H9 (cell line): ENCODE measurements at regions not wholly inside any gene's neighbourhood (a gene's known extent, or its start where the extent isn't known, plus 50 kb on each side); places are given as distances from the start of the nearest gene placed in this dataset.

ENCODE experiments used
- DNase-seq: peaks from one replicate; pipeline ENCODE4 v3.0.0-alpha.2; 2017
- H2AFZ ChIP-seq: one replicate; pipeline ENCODE4 v1.6.1; 2013; ENCODE audit warnings: mild to moderate bottlenecking, low read length, control low read depth, moderate library complexity
- H2AK5ac ChIP-seq: 2 replicates; pipeline ENCODE4 v1.6.1; 2013; ENCODE audit warnings: low read length, control low read depth, mixed read lengths; ENCODE audit not compliant: insufficient read length
- H2BK120ac ChIP-seq: one replicate; pipeline ENCODE4 v1.6.1; 2013; ENCODE audit warnings: low read depth, mild to moderate bottlenecking, low read length, control low read depth, inconsistent platforms; ENCODE audit not compliant: poor library complexity, severe bottlenecking
- H2BK12ac ChIP-seq: 2 replicates; pipeline ENCODE4 v1.6.1; 2013; ENCODE audit warnings: low read length, control low read depth, mixed read lengths, low read depth; ENCODE audit not compliant: insufficient read length
- H2BK15ac ChIP-seq: 2 replicates; pipeline ENCODE4 v1.6.1; 2013; ENCODE audit warnings: low read depth, low read length, control low read depth
- H2BK20ac ChIP-seq: one replicate; pipeline ENCODE4 v1.6.1; 2013; ENCODE audit warnings: low read depth, mild to moderate bottlenecking, low read length, control low read depth, inconsistent platforms; ENCODE audit not compliant: poor library complexity, severe bottlenecking
- H2BK5ac ChIP-seq: 2 replicates; pipeline ENCODE4 v1.6.1; 2013; ENCODE audit warnings: low read length, control low read depth, mixed read lengths; ENCODE audit not compliant: insufficient read length
- H3K14ac ChIP-seq: 2 replicates; pipeline ENCODE4 v1.6.1; 2013; ENCODE audit warnings: low read length, control low read depth; ENCODE audit not compliant: insufficient read depth
- H3K18ac ChIP-seq: 2 replicates; pipeline ENCODE4 v1.6.1; 2013; ENCODE audit warnings: low read depth, mild to moderate bottlenecking, mixed read lengths, low read length, control low read depth; ENCODE audit not compliant: insufficient read length
- H3K23ac ChIP-seq: 2 replicates; pipeline ENCODE4 v1.6.1; 2013; ENCODE audit warnings: low read length, control low read depth, mixed read lengths, low read depth; ENCODE audit not compliant: insufficient read length
- H3K23me2 ChIP-seq: 2 replicates; pipeline ENCODE4 v1.6.1; 2013; ENCODE audit warnings: low read depth, mild to moderate bottlenecking, mixed read lengths, low read length, control low read depth; ENCODE audit not compliant: insufficient read length, poor library complexity, severe bottlenecking
- H3K27ac ChIP-seq: 2 replicates; pipeline ENCODE4 v1.5.1; 2013; ENCODE audit warnings: low read length, control low read depth, mixed read lengths, low read depth; ENCODE audit not compliant: insufficient read length
- H3K27me3 ChIP-seq: 2 replicates; pipeline ENCODE4 v1.6.1; 2013; ENCODE audit warnings: low read length, control low read depth, inconsistent platforms; ENCODE audit not compliant: insufficient read depth
- H3K4ac ChIP-seq: 2 replicates; pipeline ENCODE4 v1.6.1; 2013; ENCODE audit warnings: low read depth, mild to moderate bottlenecking, control low read depth, inconsistent platforms, low read length, moderate library complexity
- H3K4me1 ChIP-seq: 2 replicates; pipeline ENCODE4 v1.6.1; 2013; ENCODE audit warnings: low read length, control low read depth, inconsistent platforms; ENCODE audit not compliant: insufficient read depth
- H3K4me2 ChIP-seq: 2 replicates; pipeline ENCODE4 v1.6.1; 2013; ENCODE audit warnings: low read length, control low read depth, mixed read lengths; ENCODE audit not compliant: insufficient read length, insufficient read depth
- H3K56ac ChIP-seq: 2 replicates; pipeline ENCODE4 v1.6.1; 2013; ENCODE audit warnings: low read depth, mild to moderate bottlenecking, mixed read lengths, low read length, control low read depth; ENCODE audit not compliant: insufficient read length
- H3K79me1 ChIP-seq: 2 replicates; pipeline ENCODE4 v1.6.1; 2013; ENCODE audit warnings: low read depth, mild to moderate bottlenecking, moderate library complexity, low read length, control low read depth, inconsistent platforms; ENCODE audit not compliant: insufficient read depth, poor library complexity, severe bottlenecking
- H3K79me2 ChIP-seq: 2 replicates; pipeline ENCODE4 v1.6.1; 2013; ENCODE audit warnings: low read length, control low read depth, inconsistent platforms; ENCODE audit not compliant: insufficient read depth
- H3K9ac ChIP-seq: 2 replicates; pipeline ENCODE4 v1.6.1; 2013; ENCODE audit warnings: low read length, control low read depth, mixed read lengths; ENCODE audit not compliant: insufficient read length; ENCODE audit errors: extremely low read depth
- H3K9me3 ChIP-seq: one replicate; pipeline ENCODE4 v1.6.1; 2013; ENCODE audit warnings: low read depth, low read length, inconsistent platforms; ENCODE audit not compliant: control insufficient read depth
- H3T11ph ChIP-seq: one replicate; pipeline ENCODE4 v1.6.1; 2013; ENCODE audit warnings: mild to moderate bottlenecking, low read length, control low read depth, inconsistent platforms
- H4K20me1 ChIP-seq: one replicate; pipeline ENCODE4 v1.6.1; 2013; ENCODE audit not compliant: control insufficient read depth, insufficient read length, insufficient read depth
- H4K5ac ChIP-seq: 2 replicates; pipeline ENCODE4 v1.6.1; 2013; ENCODE audit warnings: low read depth, mild to moderate bottlenecking, mixed read lengths, low read length, control low read depth; ENCODE audit not compliant: insufficient read length
- H4K8ac ChIP-seq: replicated peaks from 2 replicates; pipeline ENCODE4 v1.6.1; 2013; ENCODE audit warnings: low read length, control low read depth, mixed read lengths, low read depth; ENCODE audit not compliant: insufficient read length
- H4K91ac ChIP-seq: 2 replicates; pipeline ENCODE4 v1.6.1; 2013; ENCODE audit warnings: low read depth, mild to moderate bottlenecking, moderate library complexity, mixed read lengths, low read length, control low read depth; ENCODE audit not compliant: insufficient read length
- H3K27ac Mint-ChIP-seq, 3 experiments: 2 replicates in 2 of 3; 3 replicates in 1 of 3; pipeline ENCODE4 v1.8.0; 2020 to 2021; ENCODE audit warnings: mixed read lengths in 3 of 3, mild to moderate bottlenecking in 1 of 3, moderate library complexity in 1 of 3
- H3K27me3 Mint-ChIP-seq: 2 replicates; pipeline ENCODE4 v1.8.0; 2021; ENCODE audit warnings: low read depth, mild to moderate bottlenecking, moderate library complexity, mixed read lengths
- H3K36me3 Mint-ChIP-seq, 3 experiments: 2 replicates in 2 of 3; 3 replicates in 1 of 3; pipeline ENCODE4 v1.8.0; 2020 to 2021; ENCODE audit warnings: low read depth in 3 of 3, mixed read lengths in 3 of 3; ENCODE audit not compliant: insufficient read depth in 1 of 3
- H3K4me1 Mint-ChIP-seq, 2 experiments: 2 replicates each; pipeline ENCODE4 v1.8.0; 2020; ENCODE audit warnings: mixed read lengths in 2 of 2
- H3K4me3 Mint-ChIP-seq, 2 experiments: 2 replicates in 1 of 2; 3 replicates in 1 of 2; pipeline ENCODE4 v1.8.0; 2020 to 2021; ENCODE audit warnings: mild to moderate bottlenecking in 2 of 2, mixed read lengths in 2 of 2, moderate library complexity in 1 of 2
- H3K9me3 Mint-ChIP-seq, 2 experiments: 2 replicates in 1 of 2; 3 replicates in 1 of 2; pipeline ENCODE4 v1.8.0; 2020; ENCODE audit warnings: mild to moderate bottlenecking in 2 of 2, mixed read lengths in 2 of 2, moderate library complexity in 1 of 2
- WGBS: extraction: QIAGEN DNeasy Blood & Tissue Kit; methylation state at CpG from one replicate; pipeline ENCODE4 v1.1.7; 2013; ENCODE audit warnings: missing lambda C conversion rate, low lambda C conversion rate, mixed read lengths; ENCODE audit not compliant: insufficient read length; ENCODE audit errors: extremely low coverage; 5-methylcytosine and 5-hydroxymethylcytosine counted together
- TF ChIP-seq, protein P1 (sequence below): fragments of 200-600 bp; sonication (generic); conservative IDR thresholded peaks from 3 replicates; pipeline ENCODE4 v1.8.0; 2021; ENCODE audit warnings: antibody characterized with exemption, mild to moderate bottlenecking

GRCh38 chr12:4002601-4003000 is 129.4 kb upstream of the PARP11 start:
- Histone ChIP-seq H2BK120ac (no peak overlapping the region), H3K14ac (no peak overlapping the region), H3K4me1 (peaks cover 4% of the 10 kb centered on the region; the same call in 1 of the 2 replicates), H2BK12ac (no peak overlapping the region), H3K9me3 (no peaks in the 10 kb centered on the region), H3K4me2 (no peak overlapping the region), H3T11ph (no peak overlapping the region), H4K8ac (no peak overlapping the region), H3K23me2 (no peaks in the 10 kb centered on the region), H2AK5ac (no peak overlapping the region), H3K79me1 (no peaks in the 10 kb centered on the region), H3K18ac (no peak overlapping the region), H3K23ac (no peak overlapping the region), H3K56ac (no peak overlapping the region), H3K9ac (no peak overlapping the region), H2BK20ac (no peak overlapping the region), H4K20me1 (no peaks in the 10 kb centered on the region), H2BK5ac (no peak overlapping the region), H3K79me2 (no peaks in the 10 kb centered on the region), H4K5ac (no peak overlapping the region), H3K27ac (no peak overlapping the region), H4K91ac (no peak overlapping the region), H2BK15ac (no peak overlapping the region), H3K27me3 (no peaks in the 10 kb centered on the region), H2AFZ (no peak overlapping the region), H3K4ac (no peak overlapping the region)
- no peak for DNase-seq
- H3K36me3 Mint-ChIP-seq: peaks cover 0 to 9% (median 8%) of the 10 kb centered on the region in 3 experiments; a peak in 4 of 7 replicates
- H3K27ac Mint-ChIP-seq: no peak overlapping the region
- WGBS: no CpG with 5 or more reads among the region's 2 CpGs
- peaks cover 11% of the 10 kb centered on the region for H3K27me3 Mint-ChIP-seq
- TF ChIP-seq, protein P1, sequence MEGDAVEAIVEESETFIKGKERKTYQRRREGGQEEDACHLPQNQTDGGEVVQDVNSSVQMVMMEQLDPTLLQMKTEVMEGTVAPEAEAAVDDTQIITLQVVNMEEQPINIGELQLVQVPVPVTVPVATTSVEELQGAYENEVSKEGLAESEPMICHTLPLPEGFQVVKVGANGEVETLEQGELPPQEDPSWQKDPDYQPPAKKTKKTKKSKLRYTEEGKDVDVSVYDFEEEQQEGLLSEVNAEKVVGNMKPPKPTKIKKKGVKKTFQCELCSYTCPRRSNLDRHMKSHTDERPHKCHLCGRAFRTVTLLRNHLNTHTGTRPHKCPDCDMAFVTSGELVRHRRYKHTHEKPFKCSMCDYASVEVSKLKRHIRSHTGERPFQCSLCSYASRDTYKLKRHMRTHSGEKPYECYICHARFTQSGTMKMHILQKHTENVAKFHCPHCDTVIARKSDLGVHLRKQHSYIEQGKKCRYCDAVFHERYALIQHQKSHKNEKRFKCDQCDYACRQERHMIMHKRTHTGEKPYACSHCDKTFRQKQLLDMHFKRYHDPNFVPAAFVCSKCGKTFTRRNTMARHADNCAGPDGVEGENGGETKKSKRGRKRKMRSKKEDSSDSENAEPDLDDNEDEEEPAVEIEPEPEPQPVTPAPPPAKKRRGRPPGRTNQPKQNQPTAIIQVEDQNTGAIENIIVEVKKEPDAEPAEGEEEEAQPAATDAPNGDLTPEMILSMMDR: no peak
- peaks cover 3 to 12% of the 10 kb centered on the region in 2 experiments; a peak in 4 of 5 replicates for H3K9me3 Mint-ChIP-seq
- H3K4me1 Mint-ChIP-seq: peaks cover 3 to 13% of the 10 kb centered on the region in 2 experiments
- H3K4me3 Mint-ChIP-seq: no peak overlapping the region
